CD4-positive, alpha-beta memory T cell (primary cell): ENCODE measurements at regions not wholly inside any gene's neighbourhood (a gene's known extent, or its start where the extent isn't known, plus 50 kb on each side); places are given as distances from the start of the nearest gene placed in this dataset.

ENCODE experiments used
- CTCF ChIA-PET: fragments of 350-600 bp; sonication (Branson Sonifier 250); formaldehyde crosslinking; loops from one replicate; lab custom pipeline; 2021; ENCODE audit warnings: inconsistent platforms; ENCODE audit not compliant: partially characterized antibody; lab: Charles Lee
- POLR2A ChIA-PET: fragments of 350-600 bp; sonication (Branson Sonifier 250); formaldehyde crosslinking; loops from one replicate; lab custom pipeline; 2021; ENCODE audit not compliant: partially characterized antibody; lab: Charles Lee
- DNase-seq, 5 donors: peaks; one replicate each; pipeline versions ENCODE4 v3.0.0 to v3.0.0-alpha.2; 2020 to 2022; ENCODE audit warnings: mixed read lengths in 1 of 5
- H3K27ac ChIP-seq: one replicate; pipeline ENCODE4 v1.7.0; 2013; ENCODE audit warnings: low read depth, low read length
- H3K27me3 ChIP-seq: 2 replicates; pipeline ENCODE4 v1.7.0; 2013; ENCODE audit warnings: mild to moderate bottlenecking, low read length, moderate library complexity; ENCODE audit not compliant: insufficient read depth
- H3K36me3 ChIP-seq: 2 replicates; pipeline ENCODE4 v1.7.0; 2013; ENCODE audit warnings: mild to moderate bottlenecking, low read length, moderate library complexity; ENCODE audit not compliant: insufficient read depth
- H3K4me1 ChIP-seq: 2 replicates; pipeline ENCODE4 v1.7.0; 2013; ENCODE audit warnings: mild to moderate bottlenecking, low read length, moderate library complexity; ENCODE audit not compliant: insufficient read depth
- H3K4me3 ChIP-seq, 2 donors: one replicate each; pipeline ENCODE4 v1.7.0; 2013; ENCODE audit warnings: low read length in 2 of 2, mild to moderate bottlenecking in 1 of 2
- H3K9me3 ChIP-seq, 2 donors: one replicate each; pipeline ENCODE4 v1.7.0; 2013; ENCODE audit warnings: low read length in 2 of 2, control low read depth in 1 of 2; ENCODE audit not compliant: control insufficient read depth in 1 of 2
- H3K27ac Mint-ChIP-seq, 7 donors: one replicate each; pipeline ENCODE4 v1.8.0; 2020 to 2021; ENCODE audit warnings: mixed read lengths in 7 of 7, mild to moderate bottlenecking in 6 of 7, inconsistent platforms in 3 of 7, moderate library complexity in 3 of 7
- H3K27me3 Mint-ChIP-seq, 2 donors: one replicate each; pipeline ENCODE4 v1.8.0; 2020 to 2021; ENCODE audit warnings: mixed read lengths in 2 of 2
- H3K36me3 Mint-ChIP-seq, 2 donors: one replicate each; pipeline ENCODE4 v1.8.0; 2020 to 2021; ENCODE audit warnings: mixed read lengths in 2 of 2, inconsistent platforms in 1 of 2, mild to moderate bottlenecking in 1 of 2
- H3K4me1 Mint-ChIP-seq, 4 donors: one replicate each; pipeline ENCODE4 v1.8.0; 2020 to 2021; ENCODE audit warnings: mixed read lengths in 4 of 4, mild to moderate bottlenecking in 1 of 4
- H3K4me3 Mint-ChIP-seq, 8 donors: one replicate each; pipeline ENCODE4 v1.8.0; 2020 to 2021; ENCODE audit warnings: mixed read lengths in 8 of 8, mild to moderate bottlenecking in 7 of 8, moderate library complexity in 6 of 8, inconsistent platforms in 3 of 8
- H3K9me3 Mint-ChIP-seq, 8 donors: one replicate each; pipeline ENCODE4 v1.8.0; 2020 to 2021; ENCODE audit warnings: mixed read lengths in 8 of 8, mild to moderate bottlenecking in 5 of 8, inconsistent platforms in 3 of 8, moderate library complexity in 1 of 8
- intact Hi-C: fragments of 100-400 bp; cut with micrococcal nuclease; formaldehyde crosslinking; loops from one replicate; pipeline ENCODE4 v1.15.1; 2023

- CTCF ChIA-PET, result no interaction called here
- H3K27ac Mint-ChIP-seq, result no peak overlapping the region
These were observed 486.8 kb upstream of the GOLIM4 start for GRCh38 chr3:168582503-168582902.

GRCh38 chr3:168581771-168582225, 486.1 kb upstream of the GOLIM4 start:
- H3K9me3 ChIP-seq, result no peaks in the 10 kb centered on the region
- intact Hi-C loops, result no loop called here
- ChIA-PET CTCF (no interaction called here), POLR2A (no interaction called here)
- no peaks in the 10 kb centered on the region for H3K27me3 ChIP-seq
- Mint-ChIP-seq H3K27me3 (no peaks in the 10 kb centered on the region), H3K9me3 (peaks cover 0 to 5% (median under 1%) of the 10 kb centered on the region in 8 donors), H3K4me1 (no peaks in the 10 kb centered on the region), H3K27ac (no peak overlapping the region), H3K4me3 (no peak overlapping the region), H3K36me3 (no peaks in the 10 kb centered on the region)
- no peaks in the 10 kb centered on the region for H3K36me3 ChIP-seq
- H3K4me1 ChIP-seq, result no peaks in the 10 kb centered on the region
- H3K27ac ChIP-seq, result no peak overlapping the region
- DNase-seq, result no peak
- no peak overlapping the region for H3K4me3 ChIP-seq

More at GRCh38 chr3:168582503-168582902, 486.8 kb upstream of the GOLIM4 start:
- Mint-ChIP-seq H3K27me3 (no peaks in the 10 kb centered on the region), H3K4me3 (no peak overlapping the region), H3K9me3 (peaks cover 0 to 5% (median under 1%) of the 10 kb centered on the region in 8 donors), H3K4me1 (no peaks in the 10 kb centered on the region), H3K36me3 (no peaks in the 10 kb centered on the region)
- no peaks in the 10 kb centered on the region for H3K4me1 ChIP-seq
- no peak overlapping the region for H3K27ac ChIP-seq
- no peaks in the 10 kb centered on the region for H3K27me3 ChIP-seq
- H3K9me3 ChIP-seq, result no peaks in the 10 kb centered on the region
- intact Hi-C loops, result no loop called here
- POLR2A ChIA-PET, result no interaction called here
- H3K36me3 ChIP-seq, result no peaks in the 10 kb centered on the region
- DNase-seq, result no peak
- no peak overlapping the region for H3K4me3 ChIP-seq

GRCh38 chr3:168579010-168579409, 483.3 kb upstream of the GOLIM4 start:
- H3K27ac Mint-ChIP-seq, result no peak overlapping the region
- no peaks in the 10 kb centered on the region for H3K27me3 Mint-ChIP-seq
- no peaks in the 10 kb centered on the region for H3K27me3 ChIP-seq
- no peaks in the 10 kb centered on the region for H3K36me3 ChIP-seq
- H3K36me3 Mint-ChIP-seq, result no peaks in the 10 kb centered on the region
- DNase-seq, result no peak
- H3K4me3 Mint-ChIP-seq, result no peak overlapping the region
- H3K4me1 Mint-ChIP-seq, result no peaks in the 10 kb centered on the region
- ChIA-PET POLR2A (no interaction called here), CTCF (no interaction called here)
- no peaks in the 10 kb centered on the region for H3K4me1 ChIP-seq
- no peaks in the 10 kb centered on the region for H3K9me3 ChIP-seq
- peaks cover 0 to 5% (median 0%) of the 10 kb centered on the region in 8 donors for H3K9me3 Mint-ChIP-seq
- intact Hi-C loops, result no loop called here
- H3K27ac ChIP-seq, result no peak overlapping the region
- H3K4me3 ChIP-seq, result no peak overlapping the region

- DNase-seq, result no peak
- Mint-ChIP-seq H3K4me1 (no peaks in the 10 kb centered on the region), H3K9me3 (peaks cover 0 to 3% (median 0%) of the 10 kb centered on the region in 8 donors), H3K27me3 (no peaks in the 10 kb centered on the region), H3K27ac (no peak overlapping the region), H3K4me3 (no peak overlapping the region), H3K36me3 (no peaks in the 10 kb centered on the region)
- Histone ChIP-seq H3K36me3 (no peaks in the 10 kb centered on the region), H3K27me3 (no peaks in the 10 kb centered on the region), H3K27ac (no peak overlapping the region), H3K4me3 (no peak overlapping the region), H3K4me1 (no peaks in the 10 kb centered on the region), H3K9me3 (no peaks in the 10 kb centered on the region)
- intact Hi-C loops, result no loop called here
- ChIA-PET CTCF (no interaction called here), POLR2A (no interaction called here)
These were observed 480.0 kb upstream of the GOLIM4 start for GRCh38 chr3:168575750-168576149.

GRCh38 chr3:168574455-168575158, 478.9 kb upstream of the GOLIM4 start:
- Histone ChIP-seq H3K9me3 (no peaks in the 10 kb centered on the region), H3K27ac (no peak overlapping the region), H3K27me3 (no peaks in the 10 kb centered on the region), H3K4me1 (no peaks in the 10 kb centered on the region), H3K4me3 (no peak overlapping the region), H3K36me3 (no peaks in the 10 kb centered on the region)
- intact Hi-C loops, result no loop called here
- no peaks in the 10 kb centered on the region for H3K4me1 Mint-ChIP-seq
- H3K27me3 Mint-ChIP-seq, result no peaks in the 10 kb centered on the region
- no peak for DNase-seq
- POLR2A ChIA-PET, result no interaction called here
- H3K36me3 Mint-ChIP-seq, result no peaks in the 10 kb centered on the region
- no peak overlapping the region for H3K4me3 Mint-ChIP-seq
- H3K9me3 Mint-ChIP-seq, result peaks cover 0 to 4% (median under 1%) of the 10 kb centered on the region in 8 donors
- CTCF ChIA-PET, result no interaction called here
- H3K27ac Mint-ChIP-seq, result no peak overlapping the region

- H3K27me3 Mint-ChIP-seq, result no peaks in the 10 kb centered on the region
- H3K27me3 ChIP-seq, result no peaks in the 10 kb centered on the region
- H3K4me3 Mint-ChIP-seq, result no peak overlapping the region
- no peak overlapping the region for H3K27ac Mint-ChIP-seq
- H3K4me3 ChIP-seq, result no peak overlapping the region
- intact Hi-C loops, result no loop called here
- H3K36me3 Mint-ChIP-seq, result no peaks in the 10 kb centered on the region
- POLR2A ChIA-PET, result no interaction called here
- DNase-seq, result no peak
- no peaks in the 10 kb centered on the region for H3K9me3 ChIP-seq
- CTCF ChIA-PET, result no interaction called here
- H3K27ac ChIP-seq, result no peak overlapping the region
- peaks cover 0 to 10% (median under 1%) of the 10 kb centered on the region in 8 donors for H3K9me3 Mint-ChIP-seq
- no peaks in the 10 kb centered on the region for H3K4me1 ChIP-seq
- no peaks in the 10 kb centered on the region for H3K36me3 ChIP-seq
- H3K4me1 Mint-ChIP-seq, result no peaks in the 10 kb centered on the region
These were observed 474.9 kb upstream of the GOLIM4 start for GRCh38 chr3:168570404-168571155.

- Mint-ChIP-seq H3K27me3 (no peaks in the 10 kb centered on the region), H3K36me3 (no peaks in the 10 kb centered on the region)
These were observed 463.1 kb upstream of the GOLIM4 start for GRCh38 chr3:168558728-168559411.

More at GRCh38 chr3:168558728-168559411, 463.1 kb upstream of the GOLIM4 start:
- intact Hi-C loops, result no loop called here
- CTCF ChIA-PET, result no interaction called here
- peaks cover 0 to 9% (median under 1%) of the 10 kb centered on the region in 8 donors for H3K9me3 Mint-ChIP-seq
- Histone ChIP-seq H3K27ac (no peak overlapping the region), H3K27me3 (no peaks in the 10 kb centered on the region), H3K4me1 (no peaks in the 10 kb centered on the region), H3K4me3 (no peak overlapping the region), H3K9me3 (no peaks in the 10 kb centered on the region), H3K36me3 (no peaks in the 10 kb centered on the region)
- H3K4me3 Mint-ChIP-seq, result no peak overlapping the region
- H3K4me1 Mint-ChIP-seq, result no peaks in the 10 kb centered on the region
- no peak overlapping the region for H3K27ac Mint-ChIP-seq
- no peak for DNase-seq
- POLR2A ChIA-PET, result no interaction called here
